IPS-NIHi7 (cell line): ENCODE measurements at regions not wholly inside any gene's neighbourhood (a gene's known extent, or its start where the extent isn't known, plus 50 kb on each side); places are given as distances from the start of the nearest gene placed in this dataset.

Source experiments
- DNase-seq: peaks from one replicate; pipeline ENCODE4 v3.0.0; 2012; ENCODE audit warnings: mixed read lengths; ENCODE audit errors: extremely low spot score

GRCh38 chr4:3669553-3669949 is 96.6 kb upstream of the ADRA2C start:
- DNase-seq = no peak

- DNase-seq = peak; percentile 58
These were observed 97.2 kb upstream of the ADRA2C start for GRCh38 chr4:3668825-3669552.

- no peak for DNase-seq
These were observed 98.9 kb upstream of the ADRA2C start for GRCh38 chr4:3667258-3667657.

GRCh38 chr4:3666263-3666662 is 99.9 kb upstream of the ADRA2C start:
- DNase-seq = no peak

- no peak for DNase-seq
These were observed 100.8 kb upstream of the ADRA2C start for GRCh38 chr4:3665360-3665891.

- DNase-seq = no peak
These were observed 102.4 kb upstream of the ADRA2C start for GRCh38 chr4:3663791-3664190.

GRCh38 chr4:3662516-3662915 is 103.7 kb upstream of the ADRA2C start:
- no peak for DNase-seq

- DNase-seq = no peak
These were observed 104.2 kb upstream of the ADRA2C start for GRCh38 chr4:3661989-3662388.

- DNase-seq = no peak
These were observed 105.2 kb upstream of the ADRA2C start for GRCh38 chr4:3660928-3661515.

GRCh38 chr4:3660086-3660927 is 105.9 kb upstream of the ADRA2C start:
- DNase-seq = no peak

- DNase-seq = no peak
These were observed 107.1 kb upstream of the ADRA2C start for GRCh38 chr4:3659131-3659530.

GRCh38 chr4:3658530-3658913 is 107.7 kb upstream of the ADRA2C start:
- no peak for DNase-seq

GRCh38 chr4:3657902-3658529 is 108.2 kb upstream of the ADRA2C start:
- no peak for DNase-seq

- DNase-seq = no peak
These were observed 109.5 kb upstream of the ADRA2C start for GRCh38 chr4:3656416-3657356.

GRCh38 chr4:3655963-3656362 is 110.2 kb upstream of the ADRA2C start:
- DNase-seq = peak; percentile 79

GRCh38 chr4:3655485-3655884 is 110.7 kb upstream of the ADRA2C start:
- DNase-seq = no peak

GRCh38 chr4:3654036-3654807 is 112.0 kb upstream of the ADRA2C start:
- no peak for DNase-seq

- no peak for DNase-seq
These were observed 113.6 kb upstream of the ADRA2C start for GRCh38 chr4:3652586-3652985.

GRCh38 chr4:3651267-3651845 is 114.8 kb upstream of the ADRA2C start:
- DNase-seq = no peak

- no peak for DNase-seq
These were observed 116.7 kb upstream of the ADRA2C start for GRCh38 chr4:3649491-3649890.
